ENCODE measurements at regions not wholly inside any gene's neighbourhood (a gene's known extent, or its start where the extent isn't known, plus 50 kb on each side); places are given as distances from the start of the nearest gene placed in this dataset.

GRCh38 chr14:58825606-58826005 lies 187.8 kb downstream of the DACT1 start:
- no peak for TF ChIP-seq CTCF (IDR thresholded peaks at IDR 0.05 in 4 of 5, conservative IDR thresholded peaks at IDR 0.05 in 1 of 5)
- TF ChIP-seq POLR2A (IDR thresholded peaks at IDR 0.05), result no peak

All from gastrocnemius medialis (tissue), 4 donors.